ENCODE measurements at regions not wholly inside any gene's neighbourhood (a gene's known extent, or its start where the extent isn't known, plus 50 kb on each side); places are given as distances from the start of the nearest gene placed in this dataset.
A peak's percentile ranks its signal among the peaks of the same experiment; 100 is the strongest.

DNA sequence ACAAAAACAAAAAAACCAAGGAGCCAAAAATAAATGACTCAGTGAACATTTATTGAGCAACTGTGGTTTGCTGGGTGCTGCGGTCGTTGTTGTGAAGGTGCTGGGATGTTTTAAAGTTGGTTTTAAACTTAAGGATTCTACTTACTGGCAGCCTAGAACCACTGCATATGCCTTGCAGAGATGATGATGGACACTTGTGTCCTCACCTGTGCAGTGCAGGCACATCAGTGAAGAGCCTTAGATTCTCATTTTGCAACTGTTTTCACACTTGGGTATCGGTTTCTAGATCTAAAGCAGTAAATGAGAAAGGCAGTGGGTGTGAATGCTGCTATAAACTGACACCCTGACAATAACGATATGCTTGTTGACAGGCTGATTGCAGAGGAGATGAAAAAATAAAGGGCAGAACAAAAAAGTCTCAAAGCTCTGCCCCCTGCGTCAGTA, 68.8 kb downstream of the UTRN start:
- intact Hi-C loops (cut with DNase I): no loop called here
- H3K27ac ChIP-seq: peak overlapping the region; percentile 15
- peaks cover 57% of the 10 kb centered on the region for H3K4me1 ChIP-seq

DNA sequence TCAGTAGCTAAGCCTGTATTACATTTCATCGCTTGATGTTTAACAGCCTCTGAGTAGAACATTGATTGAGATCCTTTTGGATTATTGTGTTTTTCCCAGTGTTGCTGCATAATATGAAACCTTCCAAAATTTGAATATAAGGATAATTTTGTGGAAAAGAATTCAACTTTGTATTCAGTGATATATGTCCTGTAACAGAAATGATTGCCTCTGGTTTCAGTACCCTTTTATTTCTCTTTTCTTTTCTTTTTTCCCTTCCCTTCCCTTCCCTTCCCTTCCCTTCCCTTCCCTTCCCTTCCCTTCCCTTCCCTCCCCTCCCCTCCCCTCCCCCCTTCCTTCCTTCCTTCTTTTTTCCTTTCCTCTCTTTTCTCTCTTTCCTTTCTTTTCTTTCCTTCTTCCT, 74.6 kb downstream of the UTRN start:
- H3K4me1 ChIP-seq: peaks cover 42% of the 10 kb centered on the region
- H3K27ac ChIP-seq: no peak overlapping the region
- no peaks in the 10 kb centered on the region for H3K9me3 ChIP-seq
- H3K36me3 ChIP-seq: no peaks in the 10 kb centered on the region
- intact Hi-C loops (cut with DNase I): no loop called here
- DNase-seq (ENCODE audit: extremely low spot score in 2 of 2): no peak
- H3K4me3 ChIP-seq: no peak overlapping the region
- H3K27me3 ChIP-seq: no peaks in the 10 kb centered on the region
- TF ChIP-seq, protein P1, sequence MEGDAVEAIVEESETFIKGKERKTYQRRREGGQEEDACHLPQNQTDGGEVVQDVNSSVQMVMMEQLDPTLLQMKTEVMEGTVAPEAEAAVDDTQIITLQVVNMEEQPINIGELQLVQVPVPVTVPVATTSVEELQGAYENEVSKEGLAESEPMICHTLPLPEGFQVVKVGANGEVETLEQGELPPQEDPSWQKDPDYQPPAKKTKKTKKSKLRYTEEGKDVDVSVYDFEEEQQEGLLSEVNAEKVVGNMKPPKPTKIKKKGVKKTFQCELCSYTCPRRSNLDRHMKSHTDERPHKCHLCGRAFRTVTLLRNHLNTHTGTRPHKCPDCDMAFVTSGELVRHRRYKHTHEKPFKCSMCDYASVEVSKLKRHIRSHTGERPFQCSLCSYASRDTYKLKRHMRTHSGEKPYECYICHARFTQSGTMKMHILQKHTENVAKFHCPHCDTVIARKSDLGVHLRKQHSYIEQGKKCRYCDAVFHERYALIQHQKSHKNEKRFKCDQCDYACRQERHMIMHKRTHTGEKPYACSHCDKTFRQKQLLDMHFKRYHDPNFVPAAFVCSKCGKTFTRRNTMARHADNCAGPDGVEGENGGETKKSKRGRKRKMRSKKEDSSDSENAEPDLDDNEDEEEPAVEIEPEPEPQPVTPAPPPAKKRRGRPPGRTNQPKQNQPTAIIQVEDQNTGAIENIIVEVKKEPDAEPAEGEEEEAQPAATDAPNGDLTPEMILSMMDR (IDR thresholded peaks at IDR 0.05): no peak
- no peak for TF ChIP-seq POLR2A (IDR thresholded peaks at IDR 0.05)
- no peak for TF ChIP-seq POLR2AphosphoS5 (IDR thresholded peaks at IDR 0.05; ENCODE audit: insufficient read depth in 1 of 2, low read depth in 1 of 2)

More for the DNA sequence above, 68.8 kb downstream of the UTRN start:
- Histone ChIP-seq H3K36me3 (no peaks in the 10 kb centered on the region), H3K4me3 (no peak overlapping the region), H3K27me3 (no peaks in the 10 kb centered on the region), H3K9me3 (no peaks in the 10 kb centered on the region)
- DNase-seq (ENCODE audit: extremely low spot score in 2 of 2): no peak
- no peak for TF ChIP-seq POLR2AphosphoS5 (IDR thresholded peaks at IDR 0.05; ENCODE audit: insufficient read depth in 1 of 2, low read depth in 1 of 2)

DNA sequence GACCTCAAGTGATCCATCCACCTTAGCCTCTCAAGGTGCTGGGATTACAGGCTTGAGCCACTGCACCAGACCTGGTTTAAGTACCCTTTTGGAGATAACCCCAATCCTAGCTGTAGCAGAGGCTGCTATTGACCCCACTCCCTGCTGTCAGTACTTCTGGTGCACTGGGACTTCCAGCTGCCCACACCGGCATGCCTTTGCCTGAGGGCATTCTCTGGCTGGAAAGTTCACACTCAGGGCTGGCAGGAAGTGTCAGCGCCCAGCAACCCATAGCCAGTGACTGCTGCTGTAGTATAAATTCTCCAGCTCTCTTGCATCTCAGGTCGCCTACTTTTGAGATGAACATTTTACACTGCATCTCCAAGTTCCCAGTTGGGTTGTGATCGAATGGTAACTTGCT, 75.3 kb downstream of the UTRN start:
- Histone ChIP-seq H3K36me3 (no peaks in the 10 kb centered on the region), H3K27ac (no peak overlapping the region), H3K4me1 (peaks cover 45% of the 10 kb centered on the region), H3K27me3 (no peaks in the 10 kb centered on the region), H3K4me3 (no peak overlapping the region), H3K9me3 (no peaks in the 10 kb centered on the region)
- TF ChIP-seq POLR2A (IDR thresholded peaks at IDR 0.05) (no peak), POLR2AphosphoS5 (IDR thresholded peaks at IDR 0.05; ENCODE audit: insufficient read depth in 1 of 2, low read depth in 1 of 2) (no peak)
- TF ChIP-seq, protein P1 (IDR thresholded peaks at IDR 0.05): no peak
- DNase-seq (ENCODE audit: extremely low spot score in 2 of 2): no peak
- intact Hi-C loops (cut with DNase I): no loop called here

DNA sequence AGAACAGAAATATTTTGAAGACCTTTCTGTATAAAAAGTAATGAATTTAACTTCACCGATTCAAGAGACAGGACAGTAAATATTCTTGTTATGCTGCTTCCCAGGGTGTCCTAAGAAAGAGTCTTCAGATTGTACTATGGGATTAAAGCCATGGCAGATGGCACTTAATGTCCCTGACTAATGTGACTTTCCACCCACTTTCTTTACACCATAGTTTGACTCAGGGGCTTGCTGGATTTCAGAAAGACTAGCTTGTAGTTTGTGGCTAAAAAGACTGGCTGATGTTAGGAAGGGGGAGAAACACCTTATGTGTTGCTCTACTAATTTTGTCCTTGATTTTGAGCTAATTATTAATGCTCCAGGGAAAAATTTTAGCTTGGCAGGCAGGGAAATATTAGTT, 75.9 kb downstream of the UTRN start:
- Histone ChIP-seq H3K27ac (no peak overlapping the region), H3K4me1 (peaks cover 51% of the 10 kb centered on the region), H3K9me3 (no peaks in the 10 kb centered on the region)

DNA sequence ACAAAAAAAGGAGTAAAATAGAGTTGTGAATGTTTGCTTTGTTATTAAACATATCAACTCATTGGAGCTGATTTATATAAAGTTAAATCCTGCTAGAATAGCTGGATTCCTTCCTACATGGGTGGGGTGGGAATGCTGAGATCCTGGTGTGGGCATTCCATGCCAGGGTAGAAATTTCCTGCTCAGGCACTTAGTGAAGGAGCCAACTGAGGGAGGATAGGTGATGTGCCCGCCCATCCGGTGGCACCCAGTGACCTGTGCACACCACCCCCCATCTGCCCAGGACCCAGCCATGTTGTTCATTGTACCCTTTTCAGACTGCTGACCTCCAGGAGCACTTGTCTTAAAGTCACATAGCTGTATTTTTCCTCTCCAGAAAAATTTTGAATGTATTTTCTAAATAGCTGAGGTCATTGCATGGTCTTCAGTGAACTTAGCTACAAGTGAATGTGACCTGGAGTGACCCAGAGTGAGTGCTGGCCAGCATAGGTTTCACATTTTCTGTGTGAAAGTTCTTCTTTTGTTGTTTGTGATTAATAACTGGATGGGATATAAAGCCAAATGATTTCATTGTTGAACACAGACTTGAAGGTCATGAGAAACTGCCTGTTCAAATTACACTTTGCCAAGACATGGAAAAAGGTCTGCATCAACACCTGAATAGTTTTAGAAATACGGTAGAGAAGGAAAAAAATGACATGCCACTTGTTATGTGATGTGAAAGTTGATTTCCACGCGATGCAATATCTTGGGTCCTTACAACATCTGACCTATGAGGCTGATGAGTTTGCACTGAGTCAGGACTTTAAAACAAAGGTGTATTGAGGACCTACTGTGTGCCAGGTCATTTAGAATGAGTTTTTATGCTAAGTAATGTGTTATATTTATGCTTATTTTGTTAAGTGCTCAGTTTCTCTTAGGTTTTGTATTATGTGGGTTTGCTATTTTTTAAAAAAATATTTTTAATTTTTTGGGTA, 77.2 kb downstream of the UTRN start:
- no peak for TF ChIP-seq POLR2A (IDR thresholded peaks at IDR 0.05)
- no peak for TF ChIP-seq POLR2AphosphoS5 (IDR thresholded peaks at IDR 0.05; ENCODE audit: insufficient read depth in 1 of 2, low read depth in 1 of 2)
- TF ChIP-seq, protein P1 (IDR thresholded peaks at IDR 0.05): no peak
- intact Hi-C loops (cut with DNase I): no loop called here
- H3K4me3 ChIP-seq: no peak overlapping the region
- H3K27ac ChIP-seq: no peak overlapping the region
- H3K27me3 ChIP-seq: no peaks in the 10 kb centered on the region
- no peaks in the 10 kb centered on the region for H3K36me3 ChIP-seq
- DNase-seq (ENCODE audit: extremely low spot score in 2 of 2): no peak
- H3K9me3 ChIP-seq: no peaks in the 10 kb centered on the region
- peaks cover 56% of the 10 kb centered on the region for H3K4me1 ChIP-seq

More for the DNA sequence above, 75.9 kb downstream of the UTRN start:
- Histone ChIP-seq H3K27me3 (no peaks in the 10 kb centered on the region), H3K36me3 (no peaks in the 10 kb centered on the region), H3K4me3 (no peak overlapping the region)
- intact Hi-C loops (cut with DNase I): no loop called here
- no peak for TF ChIP-seq POLR2AphosphoS5 (IDR thresholded peaks at IDR 0.05; ENCODE audit: insufficient read depth in 1 of 2, low read depth in 1 of 2)
- TF ChIP-seq, protein P1 (IDR thresholded peaks at IDR 0.05): no peak
- no peak for TF ChIP-seq POLR2A (IDR thresholded peaks at IDR 0.05)
- DNase-seq (ENCODE audit: extremely low spot score in 2 of 2): no peak

Data from vagina (tissue), 2 donors.